ENCODE measurements at regions not wholly inside any gene's neighbourhood (a gene's known extent, or its start where the extent isn't known, plus 50 kb on each side); places are given as distances from the start of the nearest gene placed in this dataset.
"Not testable (repeated sequence)": the region's sequence is repeated elsewhere in the genome, so short reads cannot be mapped to it uniquely, and the experiment has no call there.

DNA sequence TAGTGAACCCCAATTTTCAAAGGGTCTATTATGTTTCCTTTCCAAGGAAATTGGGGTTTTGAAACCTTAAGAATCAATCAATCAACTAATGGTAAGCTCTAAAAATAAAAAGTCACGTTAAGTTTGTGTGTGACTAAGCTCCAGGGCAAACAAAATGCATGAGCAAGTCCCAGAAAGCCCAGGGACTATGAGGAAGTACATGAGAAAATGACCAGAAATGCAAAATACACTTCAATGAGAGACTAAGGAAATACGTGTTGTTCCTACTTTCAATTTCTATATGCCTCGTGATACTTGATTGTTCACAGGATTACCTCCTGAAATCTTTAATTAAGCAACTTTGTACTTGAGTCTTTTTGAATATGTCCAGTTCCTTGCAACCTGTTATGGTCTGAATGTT, 684.4 kb upstream of the SYT4 start:
- no peak for DNase-seq

DNA sequence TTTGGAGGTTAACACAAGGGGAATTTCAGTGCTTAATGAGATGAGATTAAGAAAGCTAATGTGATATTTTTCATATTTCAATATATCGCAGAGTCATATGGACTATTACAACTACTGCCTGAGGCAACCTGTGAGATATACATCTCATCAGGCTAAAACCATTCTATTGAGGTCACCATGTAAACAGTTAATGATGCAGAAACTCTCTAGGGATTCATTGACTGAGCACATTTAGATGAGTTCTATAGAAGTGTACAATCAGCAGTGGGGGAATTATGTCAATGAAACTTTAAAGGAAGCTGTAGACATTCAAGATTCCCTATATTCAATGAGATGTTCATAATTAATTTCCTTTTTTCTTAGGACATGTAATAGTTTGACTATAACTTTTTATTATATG, 687.4 kb upstream of the SYT4 start:
- DNase-seq = no peak

DNA sequence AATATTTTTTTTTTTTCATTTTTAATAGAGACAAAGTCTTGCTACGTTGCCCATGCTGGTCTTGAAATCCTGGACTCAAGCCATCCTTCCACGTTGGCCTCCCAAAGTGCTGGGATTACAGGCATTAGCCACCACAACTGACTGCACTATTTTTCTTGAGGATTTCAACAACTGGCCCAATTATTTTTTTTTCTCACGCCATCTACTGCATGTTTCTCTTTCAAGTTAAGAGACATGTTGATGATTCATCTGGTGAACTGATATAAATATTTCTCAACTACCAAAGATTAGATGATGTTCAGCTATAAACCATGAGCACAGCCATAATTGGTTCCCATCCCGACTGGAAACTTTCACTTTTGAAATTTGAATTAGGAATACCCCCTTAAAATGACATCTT, 688.4 kb upstream of the SYT4 start:
- DNase-seq = no peak

- DNase-seq = no peak
These were observed 693.4 kb upstream of the SYT4 start for GRCh38 chr18:43970656-43971055.

DNA sequence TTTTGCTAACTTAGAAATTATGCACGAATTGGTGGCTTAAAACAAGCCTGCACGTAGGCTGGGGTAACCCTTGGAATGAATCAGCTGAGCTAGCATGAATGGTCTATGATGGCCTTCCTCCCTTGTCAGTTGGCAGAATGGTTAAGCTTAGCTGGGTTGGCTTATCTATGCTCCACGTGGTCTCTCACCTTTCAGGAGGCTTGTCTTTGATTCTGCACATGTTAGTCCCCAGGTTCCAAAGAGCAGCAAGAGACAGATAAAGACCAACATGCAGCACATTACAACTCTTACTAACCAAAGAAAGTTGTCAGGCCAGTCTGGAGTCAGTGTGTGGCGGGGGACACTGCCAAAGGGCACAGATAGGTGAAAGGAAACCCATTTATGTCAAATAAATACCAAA, 700.9 kb upstream of the SYT4 start:
- no peak for DNase-seq

DNA sequence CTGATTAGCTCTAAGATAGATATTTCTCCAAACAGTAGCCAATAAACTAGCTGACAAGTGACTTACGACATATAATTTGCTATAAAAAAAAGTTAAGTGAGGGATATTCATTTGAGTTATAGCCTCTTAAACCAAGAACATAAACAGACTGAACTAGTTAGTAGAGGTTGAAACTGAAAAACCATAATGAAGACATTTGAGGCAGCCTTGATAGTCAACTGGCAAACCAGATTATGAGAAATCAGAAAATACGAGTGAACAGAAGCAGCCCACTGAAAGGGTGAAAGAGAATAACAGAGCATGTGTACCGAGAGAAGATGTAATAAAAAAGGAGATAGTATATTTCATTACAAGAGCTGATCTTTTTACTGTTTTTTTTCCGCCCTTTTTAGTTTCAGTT, 698.1 kb upstream of the SETBP1 start:
- no peak for DNase-seq

DNA sequence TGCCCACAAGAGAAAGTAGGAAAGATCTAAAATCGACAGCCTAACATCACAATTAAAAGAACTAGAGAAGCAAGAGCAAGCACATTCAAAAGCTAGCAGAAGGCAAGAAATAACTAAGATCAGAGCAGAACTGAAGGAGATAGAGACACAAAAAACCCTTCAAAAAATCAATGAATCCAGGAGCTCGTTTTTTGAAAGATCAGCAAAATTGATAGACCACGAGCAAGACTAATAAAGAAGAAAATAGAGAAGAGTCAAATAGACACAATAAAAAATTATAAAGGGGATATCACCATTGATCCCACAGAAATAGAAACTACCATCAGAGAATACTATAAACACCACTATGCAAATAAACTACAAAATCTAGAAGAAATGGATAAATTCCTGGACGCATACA, 693.6 kb upstream of the SETBP1 start:
- DNase-seq = not testable (repeated sequence)

GRCh38 chr18:43992741-43993140, 687.9 kb upstream of the SETBP1 start:
- no peak for DNase-seq

- DNase-seq = no peak
These were observed 686.3 kb upstream of the SETBP1 start for GRCh38 chr18:43994381-43994780.

GRCh38 chr18:44013871-44014270, 666.8 kb upstream of the SETBP1 start:
- no peak for DNase-seq

DNA sequence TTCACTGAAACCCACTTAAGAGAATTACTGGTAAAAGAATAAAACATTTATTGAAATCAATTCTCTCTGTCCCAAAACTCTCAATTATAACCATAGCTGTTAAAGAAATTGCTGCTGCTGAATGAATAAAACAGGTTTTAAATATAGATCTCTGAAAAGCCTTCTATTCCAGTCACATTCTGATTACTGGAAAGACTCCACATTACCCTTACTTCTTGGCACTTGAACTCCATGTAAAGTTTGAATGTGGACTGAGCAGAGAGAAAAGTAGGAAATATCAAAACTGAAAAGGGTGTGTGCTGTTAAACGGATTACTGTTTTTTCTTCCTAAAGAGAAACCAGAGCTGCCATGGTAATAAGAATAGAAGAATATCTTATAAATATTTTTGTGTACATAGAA, 655.3 kb upstream of the SETBP1 start:
- DNase-seq = no peak

GRCh38 chr18:44028109-44028508, 652.6 kb upstream of the SETBP1 start:
- DNase-seq = no peak

DNA sequence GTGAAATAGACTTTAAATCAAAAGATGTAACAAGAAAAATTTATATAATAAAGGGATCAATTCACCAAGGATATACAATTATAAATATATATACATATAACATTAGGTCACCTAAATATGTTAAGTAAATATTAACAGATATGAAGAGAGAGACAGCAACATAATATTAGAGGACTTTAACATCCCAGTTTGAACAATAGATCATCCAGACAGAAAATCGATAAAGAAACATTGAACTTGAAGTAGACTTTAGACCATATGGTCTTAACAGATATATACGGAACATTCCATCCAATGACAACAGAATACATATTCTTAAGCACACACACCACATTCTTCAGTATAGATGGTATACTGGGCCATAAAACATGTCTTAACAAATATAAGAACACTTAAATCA, 649.6 kb upstream of the SETBP1 start:
- DNase-seq = no peak

DNA sequence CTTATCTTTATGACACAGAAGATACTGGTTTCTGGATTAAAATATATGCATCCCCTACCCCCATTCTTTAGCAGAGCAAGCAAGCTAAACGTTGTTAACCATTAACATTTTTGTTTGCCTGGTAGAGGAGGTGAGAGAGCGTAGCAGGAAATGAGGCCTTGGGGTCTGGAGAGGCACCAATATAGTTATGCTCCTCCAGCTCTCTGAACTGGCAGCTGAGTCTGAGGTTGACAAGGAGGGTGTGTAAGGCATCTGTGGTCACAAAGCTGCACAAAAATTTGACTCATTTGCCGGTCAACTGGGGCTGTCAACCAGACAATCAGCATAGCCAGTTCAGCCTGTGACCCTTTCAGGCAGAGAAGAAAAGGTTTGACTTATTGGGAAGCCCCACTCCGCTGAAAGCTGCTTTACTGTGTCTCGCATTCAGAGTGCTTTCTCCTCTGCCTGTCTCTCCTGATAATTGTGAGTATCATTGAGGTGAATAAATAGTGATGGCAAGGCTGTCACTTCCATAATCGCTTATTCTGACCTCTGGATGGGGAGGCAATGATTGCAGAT, 647.5 kb upstream of the SETBP1 start:
- DNase-seq = no peak

DNA sequence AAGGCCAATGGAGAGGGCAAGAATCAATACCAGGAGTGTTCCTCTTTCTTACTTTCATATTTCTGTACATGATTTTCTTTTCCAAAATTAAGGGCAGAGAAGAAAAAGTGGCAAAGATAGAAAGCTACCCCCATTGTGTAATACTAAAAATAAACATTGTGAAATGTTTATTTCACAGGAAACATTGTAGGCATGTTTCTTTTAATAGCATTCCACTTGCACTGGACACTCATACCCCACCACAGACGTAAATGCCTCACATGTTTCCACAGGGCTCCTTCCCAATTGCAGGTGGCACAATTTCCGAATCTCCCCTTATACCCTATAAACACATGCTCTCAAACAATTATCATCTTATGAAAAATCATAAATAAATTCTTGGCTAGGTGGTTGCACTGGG, 645.1 kb upstream of the SETBP1 start:
- DNase-seq = no peak

DNA sequence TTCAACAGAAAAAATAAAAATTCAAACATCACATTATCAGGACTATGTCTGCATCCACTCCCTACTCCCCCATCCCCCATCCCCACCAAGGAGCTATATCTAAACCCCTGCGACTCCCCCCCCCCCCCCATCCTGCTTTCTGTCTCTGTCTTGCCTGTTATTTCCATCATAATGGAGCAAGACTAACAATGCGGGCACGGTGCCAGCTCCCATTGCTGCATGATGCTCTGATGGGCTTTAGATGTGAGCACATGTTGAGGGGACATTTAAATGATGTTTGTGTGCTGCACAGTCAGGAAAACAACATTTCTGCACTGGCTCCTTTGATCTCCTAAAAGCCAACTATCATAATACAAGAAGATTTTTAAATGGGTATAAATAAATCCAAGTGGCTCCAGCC, 644.2 kb upstream of the SETBP1 start:
- peak in 11 of 51 donors; percentile 1 to 28 (median 5) for DNase-seq

- DNase-seq = no peak
These were observed 641.5 kb upstream of the SETBP1 start for GRCh38 chr18:44039216-44039615.

GRCh38 chr18:44039826-44040225, 640.9 kb upstream of the SETBP1 start:
- no peak for DNase-seq

- DNase-seq = no peak
These were observed 639.1 kb upstream of the SETBP1 start for GRCh38 chr18:44041553-44041952.

DNA sequence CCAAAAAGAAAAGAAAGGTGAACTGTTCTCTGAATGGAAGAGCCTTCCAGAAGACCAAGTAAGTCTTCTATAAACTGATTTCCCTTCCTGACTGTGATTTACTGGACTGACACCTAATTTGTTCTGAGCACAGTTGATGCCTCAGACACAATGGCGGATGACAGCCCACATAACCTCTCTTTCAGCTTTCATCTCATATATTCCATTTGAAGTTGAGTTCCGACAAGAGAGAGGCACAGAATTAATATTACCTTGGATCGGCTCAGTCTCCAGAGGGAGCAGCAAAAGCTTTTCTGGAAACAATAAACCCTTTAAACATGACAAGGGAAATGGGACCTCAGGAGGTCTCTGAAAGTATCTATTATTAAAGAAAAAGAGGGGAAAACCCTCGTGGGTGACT, 638.7 kb upstream of the SETBP1 start:
- DNase-seq = no peak

DNA sequence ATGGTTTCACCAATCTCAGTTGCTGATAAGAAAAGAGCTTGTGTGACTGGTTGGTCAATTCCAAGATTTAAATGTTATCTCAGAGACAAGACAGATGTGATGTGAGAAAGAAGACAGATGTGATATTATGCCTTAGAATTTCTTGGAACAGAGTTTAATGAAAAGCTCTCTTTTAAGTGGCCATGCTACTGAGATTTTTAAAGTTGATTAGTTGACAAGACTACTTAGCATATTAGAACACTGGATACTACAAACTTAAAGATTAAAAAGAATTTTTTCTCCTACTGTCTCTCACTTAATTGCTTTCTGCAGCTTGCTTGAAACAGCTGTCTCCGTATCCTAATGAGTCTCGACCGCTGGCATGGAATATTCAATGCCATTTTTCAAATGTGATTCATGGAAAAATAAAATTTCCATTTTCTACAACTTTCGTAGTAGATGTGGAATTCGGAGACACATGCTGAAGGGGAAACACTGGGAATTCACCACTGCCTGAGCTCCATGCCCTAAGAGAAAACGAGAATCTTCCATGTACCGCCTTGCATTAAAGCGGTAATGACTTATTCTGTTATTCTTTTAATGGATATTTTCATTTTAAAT, 634.2 kb upstream of the SETBP1 start:
- DNase-seq = no peak

- DNase-seq = no peak
These were observed 633.1 kb upstream of the SETBP1 start for GRCh38 chr18:44047585-44047984.

DNA sequence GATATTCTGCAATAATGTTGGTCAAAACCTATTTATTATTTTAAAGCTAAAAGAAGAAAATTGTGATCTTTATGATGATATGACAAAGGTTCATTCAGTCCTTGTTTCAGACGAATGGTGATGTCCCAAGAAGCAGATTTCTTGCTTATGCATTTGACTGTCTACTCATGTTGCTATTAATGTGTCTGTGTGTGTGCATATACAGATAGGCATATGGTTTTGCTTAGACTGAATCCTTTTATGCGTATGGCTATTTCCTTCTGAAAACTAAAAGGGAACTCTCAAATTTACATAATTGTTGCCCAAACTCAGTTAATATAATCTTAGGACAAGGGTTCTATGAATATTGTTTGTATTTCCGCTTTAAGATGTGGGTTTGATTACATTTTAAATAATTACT, 632.3 kb upstream of the SETBP1 start:
- DNase-seq = no peak

DNA sequence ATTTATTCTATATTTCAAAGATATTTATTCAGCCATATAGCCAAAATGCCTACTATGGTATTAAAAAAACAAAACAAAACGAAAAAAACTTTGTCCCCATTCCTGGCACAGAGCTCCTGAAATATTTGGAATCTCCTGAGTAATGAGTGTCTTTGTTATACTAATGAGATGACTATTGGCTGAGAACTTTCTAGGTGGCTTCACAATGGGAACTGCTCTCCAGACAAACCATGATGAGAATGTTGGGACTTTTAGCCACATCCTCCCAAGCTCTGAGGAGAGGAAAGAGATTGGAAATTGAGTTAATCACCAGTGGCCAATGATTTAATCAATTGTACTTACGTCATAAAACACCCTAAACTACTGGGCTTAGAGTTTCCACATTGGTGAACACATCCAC, 631.8 kb upstream of the SETBP1 start:
- DNase-seq = no peak
